Neural crest cell (in vitro differentiated cells): ENCODE measurements at regions not wholly inside any gene's neighbourhood (a gene's known extent, or its start where the extent isn't known, plus 50 kb on each side); places are given as distances from the start of the nearest gene placed in this dataset.

Source experiments
- DNase-seq: peaks from one replicate; pipeline ENCODE4 v3.0.0; 2021; ENCODE audit warnings: low read depth, mixed read lengths, low spot score
- H3K27ac Mint-ChIP-seq: one replicate; pipeline ENCODE4 v1.8.0; 2021; ENCODE audit warnings: mild to moderate bottlenecking, mixed read lengths; ENCODE audit not compliant: unreplicated experiment
- H3K27me3 Mint-ChIP-seq: 2 replicates; pipeline ENCODE4 v1.8.0; 2021; ENCODE audit warnings: low read depth, mild to moderate bottlenecking, mixed read lengths
- H3K36me3 Mint-ChIP-seq: 2 replicates; pipeline ENCODE4 v1.8.0; 2021; ENCODE audit warnings: low read depth, mild to moderate bottlenecking, mixed read lengths
- H3K4me1 Mint-ChIP-seq: 2 replicates; pipeline ENCODE4 v1.8.0; 2021; ENCODE audit warnings: mixed read lengths
- H3K4me3 Mint-ChIP-seq: one replicate; pipeline ENCODE4 v1.8.0; 2021; ENCODE audit warnings: mild to moderate bottlenecking, mixed read lengths
- H3K9me3 Mint-ChIP-seq: 2 replicates; pipeline ENCODE4 v1.8.0; 2021; ENCODE audit warnings: mixed read lengths
- CTCF ChIP-seq: fragments of 200-600 bp; sonication (generic); conservative IDR thresholded peaks from 2 replicates; pipeline ENCODE4 v1.5.0; 2021; ENCODE audit warnings: antibody characterized with exemption, mild to moderate bottlenecking

GRCh38 chr3:104165866-104166265 lies 1200.8 kb upstream of the ALCAM start:
- no peak overlapping the region for H3K27ac Mint-ChIP-seq
- no peaks in the 10 kb centered on the region for H3K27me3 Mint-ChIP-seq
- DNase-seq = no peak
- H3K9me3 Mint-ChIP-seq = peaks cover 7% of the 10 kb centered on the region
- H3K4me3 Mint-ChIP-seq = no peak overlapping the region
- H3K36me3 Mint-ChIP-seq = peaks cover 5% of the 10 kb centered on the region
- H3K4me1 Mint-ChIP-seq = no peaks in the 10 kb centered on the region
- TF ChIP-seq CTCF = no peak

GRCh38 chr3:104168386-104168785 lies 1198.3 kb upstream of the ALCAM start:
- H3K4me1 Mint-ChIP-seq = no peaks in the 10 kb centered on the region
- peaks cover 5% of the 10 kb centered on the region for H3K36me3 Mint-ChIP-seq
- H3K9me3 Mint-ChIP-seq = peaks cover 10% of the 10 kb centered on the region
- no peak for TF ChIP-seq CTCF
- DNase-seq = no peak
- no peak overlapping the region for H3K27ac Mint-ChIP-seq
- no peaks in the 10 kb centered on the region for H3K27me3 Mint-ChIP-seq
- no peak overlapping the region for H3K4me3 Mint-ChIP-seq

- no peak overlapping the region for H3K27ac Mint-ChIP-seq
- no peaks in the 10 kb centered on the region for H3K27me3 Mint-ChIP-seq
- no peak for DNase-seq
- no peak for TF ChIP-seq CTCF
- H3K36me3 Mint-ChIP-seq = no peaks in the 10 kb centered on the region
- H3K9me3 Mint-ChIP-seq = peaks cover 3% of the 10 kb centered on the region
- H3K4me1 Mint-ChIP-seq = no peaks in the 10 kb centered on the region
- no peak overlapping the region for H3K4me3 Mint-ChIP-seq
Observed at GRCh38 chr3:104175696-104176095, 1191.0 kb upstream of the ALCAM start.

DNA sequence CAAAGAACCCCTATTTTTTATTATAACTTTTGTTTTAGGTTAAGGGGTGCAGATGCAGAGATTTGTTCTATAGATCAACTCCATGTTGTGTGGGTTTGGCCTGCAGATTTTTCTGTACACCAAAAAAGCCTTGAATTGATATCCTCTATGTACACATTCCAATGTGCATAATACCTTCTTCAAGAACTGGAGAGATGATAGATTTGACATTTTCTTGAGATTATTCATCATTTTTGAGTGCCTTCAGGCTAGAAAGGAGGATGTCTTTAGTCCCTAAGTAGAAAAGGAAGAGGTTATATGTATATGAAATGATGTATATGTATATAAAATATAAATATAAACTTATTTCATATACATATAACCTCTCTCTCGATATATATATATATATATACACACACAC lies 1190.0 kb upstream of the ALCAM start:
- no peak for TF ChIP-seq CTCF
- Mint-ChIP-seq H3K4me1 (no peaks in the 10 kb centered on the region), H3K27ac (no peak overlapping the region), H3K9me3 (no peaks in the 10 kb centered on the region), H3K36me3 (no peaks in the 10 kb centered on the region), H3K4me3 (no peak overlapping the region), H3K27me3 (no peaks in the 10 kb centered on the region)
- DNase-seq = no peak

DNA sequence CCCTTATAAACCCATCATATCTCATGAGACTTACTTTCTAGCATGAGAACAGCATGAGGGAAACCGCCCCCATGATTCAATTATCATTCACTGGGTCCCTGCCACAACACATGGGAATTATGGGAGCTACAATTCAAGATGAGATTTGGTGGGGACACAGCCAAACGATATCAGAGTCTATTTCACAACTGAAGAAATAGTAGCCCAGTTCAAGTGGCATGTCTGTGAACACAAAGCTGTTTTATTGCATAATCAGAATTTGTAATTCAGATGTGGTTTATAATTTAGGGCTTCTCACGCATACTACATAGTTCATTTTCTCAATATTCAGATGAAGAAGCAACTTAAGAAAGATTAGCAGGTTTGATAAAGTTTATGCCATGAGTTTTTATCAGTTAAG lies 1188.0 kb upstream of the ALCAM start:
- Mint-ChIP-seq H3K4me1 (no peaks in the 10 kb centered on the region), H3K4me3 (no peak overlapping the region), H3K27ac (no peak overlapping the region), H3K27me3 (no peaks in the 10 kb centered on the region), H3K36me3 (no peaks in the 10 kb centered on the region), H3K9me3 (no peaks in the 10 kb centered on the region)
- DNase-seq = no peak
- TF ChIP-seq CTCF = no peak

DNA sequence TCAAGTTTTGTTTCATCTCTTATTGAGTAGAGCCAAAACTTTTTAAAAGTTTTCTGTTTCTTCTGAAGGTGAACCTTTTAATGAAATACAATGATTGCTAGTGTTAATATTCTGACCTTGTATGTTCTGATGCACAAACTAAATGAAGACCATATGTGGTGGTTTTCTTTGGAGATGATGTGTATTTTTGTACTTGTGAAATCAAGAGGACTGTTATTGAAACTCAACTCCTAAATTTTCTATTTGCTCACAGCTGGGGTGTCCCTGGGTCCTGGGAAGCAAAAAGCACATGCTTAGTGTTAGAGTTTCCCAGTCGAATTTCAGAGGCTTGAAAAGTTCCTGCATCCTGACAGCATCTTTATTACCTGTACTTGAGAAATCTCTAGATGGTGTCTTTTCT lies 1185.8 kb upstream of the ALCAM start:
- Mint-ChIP-seq H3K27me3 (no peaks in the 10 kb centered on the region), H3K27ac (no peak overlapping the region), H3K9me3 (no peaks in the 10 kb centered on the region), H3K4me3 (no peak overlapping the region), H3K36me3 (no peaks in the 10 kb centered on the region), H3K4me1 (no peaks in the 10 kb centered on the region)
- DNase-seq = no peak
- TF ChIP-seq CTCF = no peak
